ENCODE measurements at regions not wholly inside any gene's neighbourhood (a gene's known extent, or its start where the extent isn't known, plus 50 kb on each side); places are given as distances from the start of the nearest gene placed in this dataset.
"Not testable (repeated sequence)": the region's sequence is repeated elsewhere in the genome, so short reads cannot be mapped to it uniquely, and the experiment has no call there.

DNA sequence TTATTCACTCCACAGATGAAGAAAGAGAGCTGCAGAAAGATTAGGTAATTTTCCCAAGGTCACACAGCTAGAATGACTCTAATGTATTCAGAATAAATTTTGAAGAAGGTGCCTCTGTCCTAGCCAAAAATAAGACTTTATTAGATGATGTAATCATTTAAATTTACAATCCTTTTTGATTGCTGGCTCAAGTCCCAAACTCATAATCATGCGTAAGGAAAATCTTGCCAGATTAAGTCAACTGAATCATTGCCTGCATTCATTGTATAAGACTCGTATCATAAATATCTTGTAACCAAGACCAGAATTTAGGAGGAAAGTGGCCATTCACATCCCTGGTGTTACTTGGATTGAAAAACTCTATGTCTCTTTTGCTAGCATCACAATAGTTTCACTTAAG, 53.1 kb upstream of the STK39 start:
- DNase-seq (ENCODE audit: low read depth), result no peak

DNA sequence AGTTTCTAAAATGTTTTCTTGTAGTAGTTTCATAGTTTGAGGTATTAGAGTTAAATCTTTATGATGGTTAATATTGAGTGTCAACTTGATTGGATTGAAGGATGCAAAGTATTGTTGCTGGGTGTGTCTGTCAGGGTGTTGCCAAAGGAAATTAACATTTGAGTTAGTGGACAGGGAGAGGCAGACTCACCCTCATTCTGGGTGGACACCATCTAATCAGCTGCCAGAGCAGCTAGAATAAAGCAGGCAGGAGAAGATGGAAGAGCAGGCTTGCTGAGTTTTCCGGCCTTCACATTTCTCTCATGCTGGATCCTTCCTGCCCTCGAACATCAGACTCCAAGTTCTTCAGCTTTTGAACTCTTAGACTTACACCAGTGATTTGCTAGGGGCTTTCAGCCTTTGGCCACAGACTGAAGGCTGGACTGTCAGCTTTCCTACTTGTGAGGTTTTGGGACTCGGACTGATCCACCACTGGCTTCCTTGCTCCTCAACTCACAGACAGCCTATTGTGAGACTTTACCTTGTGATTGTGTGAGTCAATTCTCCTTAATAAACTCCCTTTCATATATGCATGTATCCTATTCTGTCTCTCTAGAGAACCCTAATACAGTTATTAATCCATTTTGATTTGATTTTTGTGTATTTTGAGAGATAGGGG, 56.8 kb upstream of the STK39 start:
- DNase-seq (ENCODE audit: low read depth), result no peak

- DNase-seq (ENCODE audit: low read depth), result no peak
These were observed 60.0 kb upstream of the STK39 start for GRCh38 chr2:168307379-168307778.

GRCh38 chr2:168310580-168310979, 63.2 kb upstream of the STK39 start:
- no peak for DNase-seq (ENCODE audit: low read depth)

GRCh38 chr2:168311261-168311910, 64.0 kb upstream of the STK39 start:
- no peak for DNase-seq (ENCODE audit: low read depth)

GRCh38 chr2:168312036-168312822, 64.8 kb upstream of the STK39 start:
- no peak for DNase-seq (ENCODE audit: low read depth)

DNA sequence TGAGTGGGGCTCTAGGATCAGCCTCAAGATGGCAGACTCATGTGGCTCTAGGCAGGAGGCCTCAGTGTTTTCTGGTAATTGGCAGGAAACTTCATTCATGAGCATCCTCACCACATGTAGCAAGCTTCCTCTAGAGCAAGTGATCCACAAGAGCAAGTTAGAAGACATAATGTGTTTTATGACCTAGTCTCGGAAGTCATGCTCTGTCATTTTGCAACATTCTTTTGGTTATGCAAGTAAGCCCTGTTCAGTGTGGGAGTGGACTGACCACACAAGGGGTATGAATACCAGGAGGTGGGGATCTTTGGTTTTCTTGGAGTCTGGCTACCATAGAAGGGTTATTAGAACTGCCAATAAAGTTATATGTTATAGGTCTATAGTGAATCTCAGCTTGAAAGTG, 66.8 kb upstream of the STK39 start:
- DNase-seq (ENCODE audit: low read depth), result no peak

DNA sequence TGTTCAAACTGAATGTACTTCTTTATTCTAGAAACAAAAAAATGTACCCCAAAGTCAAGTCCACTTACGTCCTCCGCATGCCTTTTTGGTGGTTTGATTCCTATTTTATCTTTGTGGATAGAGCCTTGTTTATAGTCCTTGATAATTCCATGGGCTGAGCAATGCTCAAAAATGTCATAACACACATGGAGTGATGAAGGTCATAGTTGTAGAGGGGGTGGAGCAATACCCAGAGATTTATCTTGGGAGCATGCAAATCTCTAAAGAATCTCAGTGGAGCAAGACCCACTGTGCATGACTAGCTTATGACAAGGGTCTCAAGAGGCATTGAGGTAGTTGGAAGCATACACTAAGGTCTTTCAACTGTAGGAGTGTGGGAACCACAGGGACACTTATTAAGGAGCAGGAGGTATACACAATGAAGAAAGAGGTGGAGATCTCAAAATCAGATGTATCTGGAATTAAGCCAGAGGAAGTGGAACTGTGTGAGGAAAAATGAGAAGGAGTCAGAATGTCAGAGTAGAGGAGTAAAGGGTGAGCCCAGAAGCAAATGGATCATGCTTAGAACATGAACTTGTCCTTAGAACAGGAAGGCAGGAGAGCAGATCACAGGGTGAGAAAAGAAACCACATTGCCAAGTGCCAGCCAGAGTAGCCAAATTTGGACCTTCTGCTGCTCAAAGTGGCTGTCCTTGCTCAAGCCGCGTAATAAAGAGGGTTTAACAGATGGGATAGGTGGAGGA, 68.1 kb upstream of the STK39 start:
- no peak for DNase-seq (ENCODE audit: low read depth)

GRCh38 chr2:168316073-168316440, 68.7 kb upstream of the STK39 start:
- no peak for DNase-seq (ENCODE audit: low read depth)

GRCh38 chr2:168317282-168317681, 69.9 kb upstream of the STK39 start:
- DNase-seq (ENCODE audit: low read depth), result no peak

GRCh38 chr2:168320267-168320666, 72.9 kb upstream of the STK39 start:
- no peak for DNase-seq (ENCODE audit: low read depth)

GRCh38 chr2:168322325-168323007, 75.1 kb upstream of the STK39 start:
- no peak for DNase-seq (ENCODE audit: low read depth)

- DNase-seq (ENCODE audit: low read depth), result no peak
These were observed 76.2 kb upstream of the STK39 start for GRCh38 chr2:168323529-168324021.

DNA sequence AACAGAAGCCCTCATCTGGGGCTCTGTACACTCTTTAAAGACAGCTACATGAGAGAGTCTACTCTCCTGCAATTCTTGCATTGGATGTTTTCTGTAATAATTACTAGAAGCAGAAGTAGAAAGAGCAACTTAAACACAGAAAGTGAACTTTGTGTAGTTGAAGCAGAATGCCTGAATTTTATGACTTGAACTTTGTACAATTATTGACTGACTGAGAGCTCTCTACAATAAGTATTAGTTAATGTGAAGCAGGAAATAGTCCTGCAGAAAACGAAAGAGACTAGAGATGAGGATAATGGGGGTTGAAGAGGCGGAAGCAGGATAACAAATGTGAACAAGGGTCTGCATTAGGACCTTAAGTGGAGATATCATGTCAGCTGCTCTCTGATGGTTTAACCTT, 79.2 kb upstream of the STK39 start:
- DNase-seq (ENCODE audit: low read depth), result no peak

DNA sequence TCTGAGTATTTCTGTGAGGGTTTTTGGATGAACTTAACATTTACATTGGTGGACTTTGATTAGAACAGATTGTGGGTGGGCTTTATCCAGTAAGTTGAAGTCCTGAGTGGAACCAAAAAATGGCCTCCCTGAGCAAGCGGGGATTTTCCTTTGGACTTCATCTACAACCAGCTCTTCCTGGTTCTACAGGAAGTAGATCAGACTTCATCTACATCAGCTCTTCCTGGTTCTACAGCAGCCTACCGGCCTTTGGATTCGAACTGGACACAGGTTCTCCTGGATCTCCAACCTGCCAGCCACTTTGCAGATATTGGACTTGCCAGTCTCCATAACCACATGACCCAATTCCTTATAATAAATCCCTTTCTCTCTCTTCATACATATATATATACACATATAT, 79.9 kb upstream of the STK39 start:
- no peak for DNase-seq (ENCODE audit: low read depth)

GRCh38 chr2:168328421-168328820, 81.0 kb upstream of the STK39 start:
- DNase-seq (ENCODE audit: low read depth), result no peak

DNA sequence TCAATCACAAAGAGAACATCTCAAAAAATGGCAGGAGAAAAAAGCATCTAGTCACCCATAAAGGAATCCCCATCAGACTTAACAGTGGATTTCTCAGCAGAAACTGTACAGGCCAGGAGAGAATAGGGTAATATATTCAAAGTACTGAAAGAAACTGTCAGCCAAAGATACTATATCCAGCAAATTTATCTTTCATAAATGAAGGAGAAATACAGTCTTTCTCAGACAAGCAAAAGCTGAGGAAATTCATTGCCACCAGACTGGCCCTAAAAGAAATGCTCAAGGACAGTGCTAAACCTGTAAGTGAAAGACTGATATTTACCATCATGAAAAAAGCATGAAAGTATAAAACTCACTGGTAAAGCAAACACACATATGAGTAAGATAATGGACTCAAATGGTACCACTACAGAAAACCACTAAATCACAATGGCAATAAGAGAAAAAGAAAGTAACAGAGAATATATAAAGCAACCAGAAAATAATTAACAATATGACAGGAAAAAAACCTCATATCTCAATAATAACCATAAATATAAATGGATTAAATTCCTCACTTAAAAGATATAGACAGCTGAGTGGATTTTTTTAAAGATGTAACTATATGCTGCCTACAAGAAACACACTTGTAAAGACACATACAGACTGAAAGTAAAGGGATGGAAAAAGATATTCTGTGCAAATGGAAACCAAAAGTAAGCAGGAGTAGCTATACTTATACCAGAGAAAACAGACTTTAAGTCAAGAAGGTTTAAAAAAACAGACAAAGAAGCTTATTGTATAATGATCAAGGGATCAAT, 83.4 kb upstream of the STK39 start:
- no peak for DNase-seq (ENCODE audit: low read depth)

- not testable (repeated sequence) for DNase-seq (ENCODE audit: low read depth)
These were observed 87.9 kb upstream of the STK39 start for GRCh38 chr2:168335254-168335653.

DNA sequence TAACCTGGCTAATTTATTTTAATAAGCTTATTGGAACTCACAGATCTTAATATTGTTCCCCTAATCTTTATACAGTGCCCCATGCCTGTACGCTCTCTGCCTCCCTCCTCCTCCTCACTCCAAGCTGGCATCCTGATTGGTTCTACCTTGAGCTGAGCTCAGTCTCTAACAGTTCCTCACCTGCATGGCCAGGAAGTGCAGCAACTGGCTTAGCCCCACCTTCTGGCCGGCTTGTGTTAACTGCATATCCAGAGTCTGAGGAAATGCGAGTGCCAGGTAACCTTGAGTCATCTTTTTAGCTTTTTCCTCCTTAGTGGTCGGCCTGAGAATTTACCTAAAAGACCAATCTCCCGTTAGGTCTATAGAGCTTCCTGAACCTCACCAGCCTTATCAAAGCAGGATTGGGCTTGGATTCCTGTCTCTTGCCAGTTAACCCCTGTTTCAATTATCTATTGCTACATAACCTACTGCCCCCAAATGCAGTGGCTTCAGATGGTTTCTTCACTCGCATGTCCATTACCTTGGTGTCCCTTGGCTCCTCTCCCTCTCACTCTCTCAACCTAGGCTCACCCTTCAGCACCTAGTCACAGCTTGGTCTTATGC, 89.5 kb upstream of the STK39 start:
- peak; percentile 17 for DNase-seq (ENCODE audit: low read depth)

DNA sequence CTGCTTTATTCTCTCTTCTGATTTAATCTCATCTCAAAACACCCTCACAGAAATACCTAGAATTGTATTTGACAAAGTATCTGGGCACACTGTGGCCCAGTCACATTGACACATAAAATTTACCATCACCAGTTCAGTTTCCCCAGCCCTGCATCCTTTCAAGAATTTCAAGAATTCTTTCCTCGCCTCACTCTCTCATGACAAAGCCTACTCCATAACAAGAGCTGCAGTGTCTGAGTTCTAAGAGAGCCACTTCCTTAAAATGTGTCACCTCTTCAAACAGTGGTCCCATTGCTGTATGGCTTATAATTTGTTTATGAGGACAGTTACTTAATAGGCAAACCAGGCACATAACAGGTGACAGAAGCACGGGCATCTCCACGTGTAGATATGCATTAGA, 90.9 kb upstream of the STK39 start:
- no peak for DNase-seq (ENCODE audit: low read depth)
